Nephron (organoid): ENCODE measurements at regions not wholly inside any gene's neighbourhood (a gene's known extent, or its start where the extent isn't known, plus 50 kb on each side); places are given as distances from the start of the nearest gene placed in this dataset.

Source experiments
- H3K27ac Mint-ChIP-seq, 3 experiments: 2 replicates each; pipeline ENCODE4 v1.8.0; 2020; ENCODE audit warnings: mixed read lengths in 3 of 3, mild to moderate bottlenecking in 2 of 3, moderate library complexity in 1 of 3
- H3K27me3 Mint-ChIP-seq: 2 replicates; pipeline ENCODE4 v1.8.0; 2021; ENCODE audit warnings: low read depth, mild to moderate bottlenecking, moderate library complexity, mixed read lengths
- H3K36me3 Mint-ChIP-seq: 2 replicates; pipeline ENCODE4 v1.8.0; 2020; ENCODE audit warnings: low read depth, mixed read lengths
- H3K4me1 Mint-ChIP-seq: 2 replicates; pipeline ENCODE4 v1.8.0; 2020; ENCODE audit warnings: mixed read lengths
- H3K4me3 Mint-ChIP-seq, 3 experiments: 2 replicates each; pipeline ENCODE4 v1.8.0; 2020; ENCODE audit warnings: mild to moderate bottlenecking in 3 of 3, mixed read lengths in 3 of 3, moderate library complexity in 2 of 3
- H3K9me3 Mint-ChIP-seq: 2 replicates; pipeline ENCODE4 v1.8.0; 2020; ENCODE audit warnings: mixed read lengths
- TF ChIP-seq, protein P1 (sequence below), 3 experiments: fragments of 200-600 bp; sonication (generic); IDR thresholded peaks; one replicate each; pipeline ENCODE4 v1.5.0; 2021; ENCODE audit warnings: antibody characterized with exemption in 3 of 3; ENCODE audit not compliant: unreplicated experiment in 3 of 3

DNA sequence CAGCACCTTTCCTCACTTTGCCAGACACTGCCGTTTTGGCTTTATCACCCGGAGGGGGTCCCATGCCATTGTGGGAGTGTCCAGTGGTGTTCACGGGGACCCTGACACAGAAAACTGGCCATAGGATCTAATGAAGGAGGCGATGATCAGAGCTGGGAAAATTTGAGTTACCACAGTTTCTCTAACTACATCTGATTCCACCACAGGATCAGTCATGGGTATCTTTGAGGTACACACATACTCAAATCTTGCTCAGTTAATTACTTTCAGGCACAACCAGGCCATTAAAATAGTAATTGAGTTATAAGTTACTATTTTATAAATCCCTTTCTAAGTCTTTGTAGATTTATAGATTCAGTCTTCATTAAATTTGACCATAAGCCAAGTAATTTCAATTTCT is 215.1 kb downstream of the PRL start:
- Mint-ChIP-seq H3K27me3 (no peaks in the 10 kb centered on the region), H3K9me3 (peaks cover 6% of the 10 kb centered on the region), H3K36me3 (peaks cover 35% of the 10 kb centered on the region), H3K27ac (peak overlapping the region; percentile 93 to 96 (median 95)), H3K4me3 (no peak overlapping the region), H3K4me1 (peaks cover 34% of the 10 kb centered on the region)
- TF ChIP-seq, protein P1, sequence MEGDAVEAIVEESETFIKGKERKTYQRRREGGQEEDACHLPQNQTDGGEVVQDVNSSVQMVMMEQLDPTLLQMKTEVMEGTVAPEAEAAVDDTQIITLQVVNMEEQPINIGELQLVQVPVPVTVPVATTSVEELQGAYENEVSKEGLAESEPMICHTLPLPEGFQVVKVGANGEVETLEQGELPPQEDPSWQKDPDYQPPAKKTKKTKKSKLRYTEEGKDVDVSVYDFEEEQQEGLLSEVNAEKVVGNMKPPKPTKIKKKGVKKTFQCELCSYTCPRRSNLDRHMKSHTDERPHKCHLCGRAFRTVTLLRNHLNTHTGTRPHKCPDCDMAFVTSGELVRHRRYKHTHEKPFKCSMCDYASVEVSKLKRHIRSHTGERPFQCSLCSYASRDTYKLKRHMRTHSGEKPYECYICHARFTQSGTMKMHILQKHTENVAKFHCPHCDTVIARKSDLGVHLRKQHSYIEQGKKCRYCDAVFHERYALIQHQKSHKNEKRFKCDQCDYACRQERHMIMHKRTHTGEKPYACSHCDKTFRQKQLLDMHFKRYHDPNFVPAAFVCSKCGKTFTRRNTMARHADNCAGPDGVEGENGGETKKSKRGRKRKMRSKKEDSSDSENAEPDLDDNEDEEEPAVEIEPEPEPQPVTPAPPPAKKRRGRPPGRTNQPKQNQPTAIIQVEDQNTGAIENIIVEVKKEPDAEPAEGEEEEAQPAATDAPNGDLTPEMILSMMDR (IDR thresholded peaks at IDR 0.05; ENCODE audit: unreplicated experiment in 3 of 3): no peak

GRCh38 chr6:22082218-22082617 is 214.6 kb downstream of the PRL start:
- H3K27me3 Mint-ChIP-seq: no peaks in the 10 kb centered on the region
- TF ChIP-seq, protein P1 (IDR thresholded peaks at IDR 0.05; ENCODE audit: unreplicated experiment in 3 of 3): no peak
- peaks cover 34% of the 10 kb centered on the region for H3K4me1 Mint-ChIP-seq
- no peak overlapping the region for H3K4me3 Mint-ChIP-seq
- H3K36me3 Mint-ChIP-seq: peaks cover 35% of the 10 kb centered on the region
- H3K27ac Mint-ChIP-seq: peak overlapping the region; percentile 93 to 96 (median 95)
- peaks cover 6% of the 10 kb centered on the region for H3K9me3 Mint-ChIP-seq

- peaks cover 35% of the 10 kb centered on the region for H3K36me3 Mint-ChIP-seq
- H3K4me1 Mint-ChIP-seq: peaks cover 34% of the 10 kb centered on the region
- TF ChIP-seq, protein P1 (IDR thresholded peaks at IDR 0.05; ENCODE audit: unreplicated experiment in 3 of 3): no peak
- peaks cover 6% of the 10 kb centered on the region for H3K9me3 Mint-ChIP-seq
- H3K27me3 Mint-ChIP-seq: no peaks in the 10 kb centered on the region
- H3K4me3 Mint-ChIP-seq: no peak overlapping the region
- peak overlapping the region; percentile 93 to 96 (median 95) for H3K27ac Mint-ChIP-seq
These were observed 213.7 kb downstream of the PRL start for GRCh38 chr6:22083119-22083518.

- H3K36me3 Mint-ChIP-seq: peaks cover 27% of the 10 kb centered on the region
- TF ChIP-seq, protein P1 (IDR thresholded peaks at IDR 0.05; ENCODE audit: unreplicated experiment in 3 of 3): no peak
- no peaks in the 10 kb centered on the region for H3K27me3 Mint-ChIP-seq
- H3K27ac Mint-ChIP-seq: peak overlapping the region in 1 of 3 experiments; percentile 22
- H3K9me3 Mint-ChIP-seq: peaks cover 6% of the 10 kb centered on the region
- peaks cover 16% of the 10 kb centered on the region for H3K4me1 Mint-ChIP-seq
- H3K4me3 Mint-ChIP-seq: no peak overlapping the region
These were observed 208.7 kb downstream of the PRL start for GRCh38 chr6:22087960-22088706.

DNA sequence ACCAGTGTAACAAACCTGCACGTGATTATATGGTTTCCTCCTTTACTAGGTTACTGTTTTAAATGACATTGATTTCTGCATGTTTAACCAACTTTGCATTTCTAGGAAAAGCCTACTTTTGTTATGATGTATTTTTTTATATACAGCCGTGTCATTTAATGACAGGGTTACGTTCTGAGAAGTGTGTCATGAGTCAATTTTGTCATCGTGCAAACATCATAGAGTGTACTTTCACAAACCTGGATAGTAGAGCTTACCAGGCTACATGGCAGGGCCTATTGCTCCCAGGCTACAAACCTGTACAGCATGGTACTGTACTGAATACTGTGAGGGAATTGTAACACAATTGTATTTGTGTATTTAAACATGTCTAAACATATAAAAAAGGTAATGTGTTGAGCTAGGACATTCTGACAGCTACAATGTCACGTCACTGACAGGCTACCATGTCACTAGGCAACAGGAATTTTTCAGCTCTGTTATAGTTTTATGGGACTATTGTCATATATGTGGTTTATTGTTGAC is 205.3 kb downstream of the PRL start:
- no peak overlapping the region for H3K4me3 Mint-ChIP-seq
- TF ChIP-seq, protein P1 (IDR thresholded peaks at IDR 0.05; ENCODE audit: unreplicated experiment in 3 of 3): no peak
- peaks cover 14% of the 10 kb centered on the region for H3K36me3 Mint-ChIP-seq
- H3K4me1 Mint-ChIP-seq: peaks cover 20% of the 10 kb centered on the region
- no peak overlapping the region for H3K27ac Mint-ChIP-seq
- no peaks in the 10 kb centered on the region for H3K27me3 Mint-ChIP-seq
- H3K9me3 Mint-ChIP-seq: peaks cover 2% of the 10 kb centered on the region

- H3K9me3 Mint-ChIP-seq: peaks cover 2% of the 10 kb centered on the region
- H3K4me3 Mint-ChIP-seq: no peak overlapping the region
- peak overlapping the region; percentile 61 to 79 (median 70) for H3K27ac Mint-ChIP-seq
- no peaks in the 10 kb centered on the region for H3K27me3 Mint-ChIP-seq
- peaks cover 31% of the 10 kb centered on the region for H3K4me1 Mint-ChIP-seq
- peaks cover 14% of the 10 kb centered on the region for H3K36me3 Mint-ChIP-seq
- TF ChIP-seq, protein P1 (IDR thresholded peaks at IDR 0.05; ENCODE audit: unreplicated experiment in 3 of 3): no peak
These were observed 201.0 kb downstream of the PRL start for GRCh38 chr6:22095836-22096235.
